ENCODE measurements at regions not wholly inside any gene's neighbourhood (a gene's known extent, or its start where the extent isn't known, plus 50 kb on each side); places are given as distances from the start of the nearest gene placed in this dataset.
"Not testable (repeated sequence)": the region's sequence is repeated elsewhere in the genome, so short reads cannot be mapped to it uniquely, and the experiment has no call there.

- intact Hi-C loops (cut with micrococcal nuclease; ENCODE audit: unreplicated experiment): no loop called here
- TF ChIP-seq CTCF (conservative IDR thresholded peaks at IDR 0.05): no peak
- ChIA-PET POLR2A (ENCODE audit: unreplicated experiment) (interaction anchor here (0.5 kb wide), 1 partner anchor 532 kb away, joined by 3 read pairs; no protein-coding TSS in a partner anchor), CTCF (no interaction called here)
- Histone ChIP-seq H3K79me2 (ENCODE audit: low read depth) (no peaks in the 10 kb centered on the region), H3K4me2 (no peak overlapping the region), H3K27ac (no peak overlapping the region), H3K36me3 (ENCODE audit: low read depth) (no peaks in the 10 kb centered on the region), H3F3A (ENCODE audit: insufficient read depth, low read depth) (peaks cover 10% of the 10 kb centered on the region; the same call in 1 of the 2 replicates), H3K4me1 (replicated peaks; ENCODE audit: insufficient read depth) (peaks cover 10% of the 10 kb centered on the region), H2AFZ (no peak overlapping the region), H3K9me3 (ENCODE audit: insufficient read depth, low read depth) (peaks cover 23% of the 10 kb centered on the region), H3K9me2 (ENCODE audit: insufficient read depth) (no peaks in the 10 kb centered on the region), H3K4me3 (no peak overlapping the region), H4K20me1 (ENCODE audit: insufficient read depth) (no peaks in the 10 kb centered on the region), H3K27me3 (ENCODE audit: insufficient read depth, low read depth) (no peaks in the 10 kb centered on the region)
- DNase-seq: no peak
- no TSS peak for BruUV-seq (replicated peaks)
Observed at GRCh38 chr1:224820341-224820740, 109.1 kb upstream of the DNAH14 start.

- Histone ChIP-seq H3K4me1 (replicated peaks; ENCODE audit: insufficient read depth) (peaks cover 22% of the 10 kb centered on the region), H3F3A (ENCODE audit: insufficient read depth, low read depth) (peaks cover 20% of the 10 kb centered on the region), H3K9me3 (ENCODE audit: insufficient read depth, low read depth) (peaks cover 23% of the 10 kb centered on the region)
- H3K4me2 ChIP-seq; H3K27ac ChIP-seq; H3K27me3 ChIP-seq (ENCODE audit: insufficient read depth, low read depth); DNase-seq; CTCF ChIA-PET; H3K36me3 ChIP-seq (ENCODE audit: low read depth); intact Hi-C loops (cut with micrococcal nuclease; ENCODE audit: unreplicated experiment); H3K9me2 ChIP-seq (ENCODE audit: insufficient read depth); H4K20me1 ChIP-seq (ENCODE audit: insufficient read depth); BruUV-seq (replicated peaks); POLR2A ChIA-PET (ENCODE audit: unreplicated experiment); H3K4me3 ChIP-seq; H2AFZ ChIP-seq; H3K79me2 ChIP-seq (ENCODE audit: low read depth): not testable (repeated sequence)
Observed at GRCh38 chr1:224821751-224822150, 107.7 kb upstream of the DNAH14 start.

- ChIA-PET POLR2A (ENCODE audit: unreplicated experiment) (interaction anchor here (0.7 kb wide), 1 partner anchor 146 kb away, joined by 3 read pairs; no protein-coding TSS in a partner anchor), CTCF (no interaction called here)
- Histone ChIP-seq H3K9me2 (ENCODE audit: insufficient read depth) (no peaks in the 10 kb centered on the region), H3K4me3 (no peak overlapping the region), H3K4me2 (peak overlapping the region; percentile 46), H3K36me3 (ENCODE audit: low read depth) (no peaks in the 10 kb centered on the region), H3F3A (ENCODE audit: insufficient read depth, low read depth) (peaks cover 20% of the 10 kb centered on the region), H3K27me3 (ENCODE audit: insufficient read depth, low read depth) (no peaks in the 10 kb centered on the region), H3K79me2 (ENCODE audit: low read depth) (no peaks in the 10 kb centered on the region), H3K27ac (peak overlapping the region; percentile 66), H4K20me1 (ENCODE audit: insufficient read depth) (no peaks in the 10 kb centered on the region), H3K9me3 (ENCODE audit: insufficient read depth, low read depth) (peaks cover 25% of the 10 kb centered on the region), H3K4me1 (replicated peaks; ENCODE audit: insufficient read depth) (peaks cover 22% of the 10 kb centered on the region), H2AFZ (no peak overlapping the region)
- BruUV-seq (replicated peaks): no TSS peak
- intact Hi-C loops (cut with micrococcal nuclease; ENCODE audit: unreplicated experiment): no loop called here
- DNase-seq: peak in 1 of 2 experiments; percentile 90
- no peak for TF ChIP-seq EZH2 (IDR thresholded peaks at IDR 0.05; ENCODE audit: low read depth)
- no peak for TF ChIP-seq CTCF (conservative IDR thresholded peaks at IDR 0.05)
Observed at GRCh38 chr1:224825525-224826000, 103.9 kb upstream of the DNAH14 start.

- TF ChIP-seq CTCF (conservative IDR thresholded peaks at IDR 0.05): no peak
- no peak for TF ChIP-seq EZH2 (IDR thresholded peaks at IDR 0.05; ENCODE audit: low read depth)
- Histone ChIP-seq H4K20me1 (ENCODE audit: insufficient read depth) (no peaks in the 10 kb centered on the region), H3K27ac (no peak overlapping the region), H3K9me3 (ENCODE audit: insufficient read depth, low read depth) (peaks cover 15% of the 10 kb centered on the region), H3K4me3 (no peak overlapping the region), H3K4me1 (replicated peaks; ENCODE audit: insufficient read depth) (peaks cover 22% of the 10 kb centered on the region), H2AFZ (no peak overlapping the region), H3K9me2 (ENCODE audit: insufficient read depth) (no peaks in the 10 kb centered on the region), H3F3A (ENCODE audit: insufficient read depth, low read depth) (peaks cover 20% of the 10 kb centered on the region), H3K4me2 (no peak overlapping the region), H3K27me3 (ENCODE audit: insufficient read depth, low read depth) (no peaks in the 10 kb centered on the region), H3K79me2 (ENCODE audit: low read depth) (no peaks in the 10 kb centered on the region), H3K36me3 (ENCODE audit: low read depth) (no peaks in the 10 kb centered on the region)
- intact Hi-C loops (cut with micrococcal nuclease; ENCODE audit: unreplicated experiment): no loop called here
- CTCF ChIA-PET: no interaction called here
- BruUV-seq (replicated peaks): no TSS peak
- DNase-seq: no peak
- POLR2A ChIA-PET (ENCODE audit: unreplicated experiment): no interaction called here
Observed at GRCh38 chr1:224828691-224829090, 100.8 kb upstream of the DNAH14 start.
